ENCODE measurements at regions not wholly inside any gene's neighbourhood (a gene's known extent, or its start where the extent isn't known, plus 50 kb on each side); places are given as distances from the start of the nearest gene placed in this dataset.

GRCh38 chr2:128506534-128506933 is 187.9 kb upstream of the HS6ST1 start:
- TF ChIP-seq, protein P1, sequence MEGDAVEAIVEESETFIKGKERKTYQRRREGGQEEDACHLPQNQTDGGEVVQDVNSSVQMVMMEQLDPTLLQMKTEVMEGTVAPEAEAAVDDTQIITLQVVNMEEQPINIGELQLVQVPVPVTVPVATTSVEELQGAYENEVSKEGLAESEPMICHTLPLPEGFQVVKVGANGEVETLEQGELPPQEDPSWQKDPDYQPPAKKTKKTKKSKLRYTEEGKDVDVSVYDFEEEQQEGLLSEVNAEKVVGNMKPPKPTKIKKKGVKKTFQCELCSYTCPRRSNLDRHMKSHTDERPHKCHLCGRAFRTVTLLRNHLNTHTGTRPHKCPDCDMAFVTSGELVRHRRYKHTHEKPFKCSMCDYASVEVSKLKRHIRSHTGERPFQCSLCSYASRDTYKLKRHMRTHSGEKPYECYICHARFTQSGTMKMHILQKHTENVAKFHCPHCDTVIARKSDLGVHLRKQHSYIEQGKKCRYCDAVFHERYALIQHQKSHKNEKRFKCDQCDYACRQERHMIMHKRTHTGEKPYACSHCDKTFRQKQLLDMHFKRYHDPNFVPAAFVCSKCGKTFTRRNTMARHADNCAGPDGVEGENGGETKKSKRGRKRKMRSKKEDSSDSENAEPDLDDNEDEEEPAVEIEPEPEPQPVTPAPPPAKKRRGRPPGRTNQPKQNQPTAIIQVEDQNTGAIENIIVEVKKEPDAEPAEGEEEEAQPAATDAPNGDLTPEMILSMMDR (IDR thresholded peaks at IDR 0.05; ENCODE audit: partially characterized antibody, unreplicated experiment): no peak
- Mint-ChIP-seq H3K27me3 (ENCODE audit: unreplicated experiment) (peaks cover 4% of the 10 kb centered on the region), H3K36me3 (ENCODE audit: unreplicated experiment) (no peaks in the 10 kb centered on the region), H3K4me3 (ENCODE audit: unreplicated experiment) (no peak overlapping the region), H3K4me1 (ENCODE audit: low read depth, unreplicated experiment) (peaks cover 18% of the 10 kb centered on the region), H3K27ac (ENCODE audit: unreplicated experiment) (no peak overlapping the region), H3K9me3 (ENCODE audit: unreplicated experiment) (peaks cover 7% of the 10 kb centered on the region)
- DNase-seq: no peak

GRCh38 chr2:128510701-128511397 is 192.2 kb upstream of the HS6ST1 start:
- peaks cover 4% of the 10 kb centered on the region for H3K9me3 Mint-ChIP-seq (ENCODE audit: unreplicated experiment)
- TF ChIP-seq, protein P1 (IDR thresholded peaks at IDR 0.05; ENCODE audit: partially characterized antibody, unreplicated experiment): no peak
- no peak for DNase-seq
- peaks cover 7% of the 10 kb centered on the region for H3K36me3 Mint-ChIP-seq (ENCODE audit: unreplicated experiment)
- H3K27me3 Mint-ChIP-seq (ENCODE audit: unreplicated experiment): peaks cover 4% of the 10 kb centered on the region
- peaks cover 5% of the 10 kb centered on the region for H3K4me1 Mint-ChIP-seq (ENCODE audit: low read depth, unreplicated experiment)
- H3K4me3 Mint-ChIP-seq (ENCODE audit: unreplicated experiment): no peak overlapping the region
- H3K27ac Mint-ChIP-seq (ENCODE audit: unreplicated experiment): no peak overlapping the region

GRCh38 chr2:128511731-128512378 is 193.2 kb upstream of the HS6ST1 start:
- Mint-ChIP-seq H3K27ac (ENCODE audit: unreplicated experiment) (no peak overlapping the region), H3K4me3 (ENCODE audit: unreplicated experiment) (no peak overlapping the region), H3K36me3 (ENCODE audit: unreplicated experiment) (peaks cover 7% of the 10 kb centered on the region), H3K4me1 (ENCODE audit: low read depth, unreplicated experiment) (no peaks in the 10 kb centered on the region), H3K9me3 (ENCODE audit: unreplicated experiment) (peaks cover 1% of the 10 kb centered on the region), H3K27me3 (ENCODE audit: unreplicated experiment) (peaks cover 4% of the 10 kb centered on the region)
- TF ChIP-seq, protein P1 (IDR thresholded peaks at IDR 0.05; ENCODE audit: partially characterized antibody, unreplicated experiment): no peak
- no peak for DNase-seq

DNA sequence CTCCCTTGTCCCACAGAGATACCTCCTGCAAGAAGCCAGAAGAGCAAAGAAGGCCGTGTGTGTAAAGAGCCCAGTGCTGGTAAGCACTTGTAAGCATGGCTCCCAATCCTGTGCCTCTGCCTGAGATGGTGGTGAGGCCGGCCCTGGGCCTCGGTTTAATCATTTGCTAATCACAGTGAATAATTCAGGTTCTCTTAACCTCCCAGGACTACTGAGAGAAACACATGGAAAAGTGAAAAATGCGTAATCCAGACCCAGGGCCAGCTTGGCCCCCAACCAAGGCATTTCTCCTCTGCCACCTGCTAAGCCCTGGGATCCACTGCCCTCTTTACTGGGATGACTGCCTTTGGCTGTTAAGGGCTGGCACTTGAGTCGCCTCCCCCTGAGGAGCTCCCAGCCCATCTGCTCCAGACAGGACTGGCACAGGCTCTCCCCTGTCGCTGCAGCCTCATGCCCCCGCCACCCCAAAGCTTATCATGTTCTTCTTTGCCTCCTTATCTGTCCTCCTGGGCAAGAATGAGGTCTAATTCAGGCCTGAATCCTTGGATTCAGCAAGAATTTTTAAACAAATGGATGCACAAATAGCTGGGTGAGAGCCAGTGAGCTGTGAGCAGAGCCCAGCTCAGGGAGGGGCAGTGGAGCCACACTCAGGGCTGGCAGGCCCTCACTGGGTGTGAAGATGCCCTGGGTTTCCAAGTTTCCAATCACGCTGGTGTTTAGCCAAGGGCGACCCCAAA is 193.9 kb upstream of the HS6ST1 start:
- Mint-ChIP-seq H3K36me3 (ENCODE audit: unreplicated experiment) (peaks cover 7% of the 10 kb centered on the region), H3K27me3 (ENCODE audit: unreplicated experiment) (peaks cover 4% of the 10 kb centered on the region), H3K27ac (ENCODE audit: unreplicated experiment) (no peak overlapping the region), H3K4me1 (ENCODE audit: low read depth, unreplicated experiment) (no peaks in the 10 kb centered on the region), H3K4me3 (ENCODE audit: unreplicated experiment) (no peak overlapping the region), H3K9me3 (ENCODE audit: unreplicated experiment) (peaks cover 1% of the 10 kb centered on the region)
- TF ChIP-seq, protein P1 (IDR thresholded peaks at IDR 0.05; ENCODE audit: partially characterized antibody, unreplicated experiment): no peak
- no peak for DNase-seq

Data from glutamatergic neuron (in vitro differentiated cells).